Right lobe of liver (tissue), 6 donors: ENCODE measurements at regions not wholly inside any gene's neighbourhood (a gene's known extent, or its start where the extent isn't known, plus 50 kb on each side); places are given as distances from the start of the nearest gene placed in this dataset.
"Not testable (repeated sequence)": the region's sequence is repeated elsewhere in the genome, so short reads cannot be mapped to it uniquely, and the experiment has no call there.

Experiments used
- ATAC-seq, 4 donors: fragments of 200-7000 bp; cut with Tn5 transposase; one replicate each; pipeline ENCODE4 v1.9.1; 2020; ENCODE audit warnings: mild to moderate bottlenecking in 4 of 4, moderate library complexity in 4 of 4
- DNase-seq, 3 donors: peaks; one replicate each; pipeline ENCODE4 v3.0.0-alpha.2; 2020
- H3K27ac ChIP-seq, 3 donors: fragments of 200-600 bp; one replicate each; pipeline ENCODE4 v1.8.0; 2022
- H3K27me3 ChIP-seq, 2 donors: fragments of 200-600 bp; one replicate each; pipeline ENCODE4 v1.8.0; 2022
- H3K36me3 ChIP-seq, 4 donors: fragments of 200-600 bp; sonication (generic) in 1 of 4; one replicate each; pipeline versions ENCODE4 v1.5.1 to v1.8.0; 2017 to 2022; ENCODE audit warnings: control low read depth in 1 of 4
- H3K4me1 ChIP-seq, 4 donors: fragments of 200-600 bp; sonication (generic) in 1 of 4; one replicate each; pipeline versions ENCODE4 v1.5.1 to v1.8.0; 2017 to 2022; ENCODE audit warnings: control low read depth in 1 of 4
- H3K4me3 ChIP-seq, 3 donors: fragments of 200-600 bp; one replicate each; pipeline ENCODE4 v1.8.0; 2022
- H3K9me3 ChIP-seq, 4 donors: fragments of 200-600 bp; sonication (generic) in 1 of 4; one replicate each; pipeline versions ENCODE4 v1.5.1 to v1.8.0; 2017 to 2022; ENCODE audit warnings: control low read depth in 1 of 4
- CTCF ChIP-seq, 4 donors: fragments of 200-600 bp in 3 of 4; fragments of 450-650 bp in 1 of 4; IDR thresholded peaks; one replicate each; pipeline versions ENCODE4 v1.5.1 to v1.8.0; 2016 to 2022; ENCODE audit warnings: antibody characterized with exemption in 4 of 4, mild to moderate bottlenecking in 2 of 4
- POLR2A ChIP-seq: fragments of 450-650 bp; IDR thresholded peaks from one replicate; pipeline ENCODE4 v1.6.1; 2017; ENCODE audit warnings: antibody characterized with exemption, mild to moderate bottlenecking
- WGBS: methylation state at CpG from one replicate; pipeline ENCODE4 v1.1.6; 2018; ENCODE audit warnings: low coverage, low lambda C conversion rate; ENCODE audit not compliant: insufficient coverage; ENCODE audit errors: missing lambda C conversion rate; 5-methylcytosine and 5-hydroxymethylcytosine counted together
- intact Hi-C, 2 donors: fragments of 100-400 bp; cut with DNase I; formaldehyde crosslinking; loops; one replicate each; pipeline versions ENCODE4 v1.11.2 to v1.14.1; 2022
- donor health status: DM: no; HTN: yes; CAD: no.
- donor health status: DM: no; HTN: no; CAD: no.
- donor health status: DM: no; HTN: no; CAD: no.
- donor health status: DM: no; HTN: yes; CAD: no.
- donor health status: DM: no; HTN: yes; CAD: no.

GRCh38 chrX:101823236-101823635, 108.6 kb downstream of the ZMAT1 start:
- H3K27ac ChIP-seq, result no peak overlapping the region
- TF ChIP-seq POLR2A (no peak), CTCF (IDR thresholded peaks at IDR 0.05) (no peak)
- H3K9me3 ChIP-seq, result no peaks in the 10 kb centered on the region
- no peaks in the 10 kb centered on the region for H3K27me3 ChIP-seq
- no peak for ATAC-seq
- WGBS, result 33% methylated on average over 1 of the region's 2 CpGs
- no peaks in the 10 kb centered on the region for H3K4me1 ChIP-seq
- DNase-seq, result no peak
- intact Hi-C loops, result no loop called here
- H3K4me3 ChIP-seq, result no peak overlapping the region
- H3K36me3 ChIP-seq, result no peaks in the 10 kb centered on the region

DNA sequence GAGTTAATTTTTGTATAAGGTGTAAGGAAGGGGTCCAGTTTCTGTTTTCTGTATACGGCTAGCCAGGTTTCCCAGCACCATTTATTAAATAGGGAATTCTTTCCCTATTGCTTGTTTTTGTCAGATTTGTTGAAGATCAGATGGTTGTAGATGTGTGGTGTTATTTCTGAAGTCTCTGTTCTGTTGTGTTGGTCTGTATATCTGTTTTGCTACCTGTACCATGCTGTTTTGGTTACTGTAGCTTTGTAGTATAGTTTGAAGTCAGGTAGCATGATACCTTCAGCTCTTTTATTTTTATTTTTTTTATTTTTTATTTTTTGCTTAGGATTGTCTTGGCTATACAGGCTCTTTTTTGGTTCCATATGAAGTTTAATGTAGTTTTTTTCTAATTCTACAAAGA, 114.1 kb downstream of the ZMAT1 start:
- H3K27ac ChIP-seq, ATAC-seq, intact Hi-C loops, H3K4me1 ChIP-seq, H3K9me3 ChIP-seq, H3K36me3 ChIP-seq, H3K27me3 ChIP-seq, H3K4me3 ChIP-seq, DNase-seq: not testable (repeated sequence)
- 85% methylated on average over 1 of the region's 1 CpG for WGBS

- no peak for TF ChIP-seq CTCF (IDR thresholded peaks at IDR 0.05)
- TF ChIP-seq POLR2A, result no peak
- Histone ChIP-seq H3K9me3 (no peaks in the 10 kb centered on the region), H3K27ac (no peak overlapping the region), H3K27me3 (no peaks in the 10 kb centered on the region), H3K4me1 (no peaks in the 10 kb centered on the region), H3K4me3 (no peak overlapping the region), H3K36me3 (no peaks in the 10 kb centered on the region)
- intact Hi-C loops, result no loop called here
- peak in 1 of 4 donors; percentile 26 for ATAC-seq
- 14% methylated on average over 1 of the region's 6 CpGs for whole genome bisulfite sequencing
- no peak for DNase-seq
Observed at GRCh38 chrX:101813200-101813599, 118.6 kb downstream of the ZMAT1 start.

GRCh38 chrX:101803451-101803850, 128.4 kb downstream of the ZMAT1 start:
- WGBS, result 6% methylated on average over 2 of the region's 2 CpGs
- Histone ChIP-seq H3K9me3 (no peaks in the 10 kb centered on the region), H3K27me3 (peaks cover 0 to 4% of the 10 kb centered on the region in 2 donors), H3K4me1 (no peaks in the 10 kb centered on the region), H3K4me3 (no peak overlapping the region), H3K36me3 (no peaks in the 10 kb centered on the region), H3K27ac (no peak overlapping the region)
- no peak for DNase-seq
- TF ChIP-seq POLR2A (no peak), CTCF (IDR thresholded peaks at IDR 0.05) (peak; percentile 23 to 57 (median 53))
- intact Hi-C loops, result no loop called here
- peak in 1 of 4 donors; percentile 43 for ATAC-seq

DNA sequence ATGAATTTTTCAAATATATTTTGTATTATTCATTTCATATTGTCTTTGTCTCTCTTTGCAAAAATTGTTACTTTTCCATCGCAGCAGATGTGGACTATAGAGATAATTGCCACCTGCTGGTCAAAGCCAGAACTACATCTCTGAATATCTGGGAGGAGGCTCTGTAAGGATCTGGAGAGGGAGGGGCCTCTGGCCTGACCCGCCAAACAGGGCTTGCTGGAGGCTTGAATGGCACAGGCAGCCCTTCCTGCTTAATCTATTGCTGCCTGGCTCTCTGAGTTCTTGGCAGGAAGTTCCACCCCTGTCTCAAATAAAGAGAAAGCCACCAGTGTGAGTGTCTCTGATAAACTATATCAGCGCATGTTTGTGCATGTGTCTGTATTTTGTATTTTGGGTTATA, 132.4 kb downstream of the ZMAT1 start:
- Histone ChIP-seq H3K4me3 (no peak overlapping the region), H3K9me3 (no peaks in the 10 kb centered on the region), H3K36me3 (no peaks in the 10 kb centered on the region), H3K4me1 (no peaks in the 10 kb centered on the region), H3K27me3 (peaks cover 0 to 6% of the 10 kb centered on the region in 2 donors), H3K27ac (no peak overlapping the region)
- 14% methylated on average over 3 of the region's 3 CpGs for WGBS
- intact Hi-C loops, result no loop called here
- no peak for TF ChIP-seq POLR2A
- TF ChIP-seq CTCF (IDR thresholded peaks at IDR 0.05), result peak; percentile 62 to 85 (median 81)
- DNase-seq (peak; percentile 73 to 79 (median 74)), ATAC-seq (peak; percentile 99 to 100 (median 100))
